Lower leg skin (tissue), 4 donors: ENCODE measurements at regions not wholly inside any gene's neighbourhood (a gene's known extent, or its start where the extent isn't known, plus 50 kb on each side); places are given as distances from the start of the nearest gene placed in this dataset.

Experiments
- DNase-seq, 2 donors: peaks; one replicate each; pipeline ENCODE4 v3.0.0-alpha.2; 2019; ENCODE audit warnings: low spot score in 2 of 2
- H3K4me3 ChIP-seq: fragments of 200-600 bp; sonication (generic); 2 replicates; pipeline ENCODE4 v1.5.1; 2017; ENCODE audit warnings: mild to moderate bottlenecking, low read depth; ENCODE audit not compliant: poor library complexity, severe bottlenecking
- CTCF ChIP-seq, 3 donors: fragments of 450-650 bp; IDR thresholded peaks; one replicate each; pipeline ENCODE4 v1.5.1; 2016; ENCODE audit warnings: antibody characterized with exemption in 3 of 3, mild to moderate bottlenecking in 3 of 3, moderate library complexity in 2 of 3
- POLR2A ChIP-seq, 2 donors: fragments of 450-650 bp; IDR thresholded peaks; one replicate each; pipeline ENCODE4 v1.6.1; 2016 to 2017; ENCODE audit warnings: antibody characterized with exemption in 2 of 2, mild to moderate bottlenecking in 1 of 2, moderate library complexity in 1 of 2
- WGBS, 2 donors: methylation state at CpG; one replicate each; pipeline ENCODE4 v1.1.5; 2018; 5-methylcytosine and 5-hydroxymethylcytosine counted together
- intact Hi-C: fragments of 100-400 bp; cut with DNase I; formaldehyde crosslinking; loops from one replicate; pipeline ENCODE4 v1.15.0; 2023; ENCODE audit warnings: low total_unique reads

GRCh38 chr12:97921979-97922722 is 459.5 kb downstream of the RMST start:
- WGBS, 2 donors, result 41 to 53% methylated on average over 1 of the region's 1 CpG
- no peak for DNase-seq

GRCh38 chr12:97923546-97923945 is 460.9 kb downstream of the RMST start:
- 82 to 88% methylated on average over 2 of the region's 2 CpGs for WGBS, 2 donors
- intact Hi-C loops, result no loop called here
- DNase-seq, result no peak
- H3K4me3 ChIP-seq, result no peak overlapping the region
- TF ChIP-seq POLR2A (IDR thresholded peaks at IDR 0.05) (no peak), CTCF (IDR thresholded peaks at IDR 0.05) (no peak)

More at GRCh38 chr12:97921979-97922722, 459.5 kb downstream of the RMST start:
- intact Hi-C loops, result no loop called here
- TF ChIP-seq POLR2A (IDR thresholded peaks at IDR 0.05), result no peak
- TF ChIP-seq CTCF (IDR thresholded peaks at IDR 0.05), result no peak
- H3K4me3 ChIP-seq, result no peak overlapping the region

- 57 to 65% methylated on average over 4 of the region's 4 CpGs for WGBS, 2 donors
- no peak for DNase-seq
Measured at GRCh38 chr12:97924122-97924521, 461.5 kb downstream of the RMST start.

GRCh38 chr12:97927977-97928376 is 465.4 kb downstream of the RMST start:
- TF ChIP-seq POLR2A (IDR thresholded peaks at IDR 0.05) (no peak), CTCF (IDR thresholded peaks at IDR 0.05) (no peak)
- intact Hi-C loops, result no loop called here
- no peak overlapping the region for H3K4me3 ChIP-seq
- no peak for DNase-seq
- 65 to 74% methylated on average over 6 of the region's 6 CpGs for WGBS, 2 donors

More at GRCh38 chr12:97924122-97924521, 461.5 kb downstream of the RMST start:
- intact Hi-C loops, result no loop called here
- TF ChIP-seq POLR2A (IDR thresholded peaks at IDR 0.05), result no peak
- TF ChIP-seq CTCF (IDR thresholded peaks at IDR 0.05), result no peak
- no peak overlapping the region for H3K4me3 ChIP-seq

GRCh38 chr12:97936165-97936564 is 473.6 kb downstream of the RMST start:
- WGBS, 2 donors, result 59 to 68% methylated on average over 5 of the region's 5 CpGs
- no peak for DNase-seq
- intact Hi-C loops, result no loop called here
- no peak overlapping the region for H3K4me3 ChIP-seq
- TF ChIP-seq CTCF (IDR thresholded peaks at IDR 0.05) (no peak), POLR2A (IDR thresholded peaks at IDR 0.05) (no peak)

- no peak overlapping the region for H3K4me3 ChIP-seq
- intact Hi-C loops, result no loop called here
- TF ChIP-seq POLR2A (IDR thresholded peaks at IDR 0.05) (no peak), CTCF (IDR thresholded peaks at IDR 0.05) (no peak)
- no peak for DNase-seq
Measured at GRCh38 chr12:97938031-97938430, 475.4 kb downstream of the RMST start.
